CD4-positive, alpha-beta T cell treated with Interleukin-6 for 4 hours (primary cell): ENCODE measurements at regions not wholly inside any gene's neighbourhood (a gene's known extent, or its start where the extent isn't known, plus 50 kb on each side); places are given as distances from the start of the nearest gene placed in this dataset.
A peak's percentile ranks its signal among the peaks of the same experiment; 100 is the strongest.

Experiments used
- DNase-seq: peaks from one replicate; pipeline ENCODE4 v3.0.0-alpha.2; 2020; ENCODE audit warnings: mixed read lengths

GRCh38 chr11:11789735-11790369, 51.9 kb upstream of the USP47 start:
- peak; percentile 5 for DNase-seq

- no peak for DNase-seq
Observed at GRCh38 chr11:11788063-11788710, 53.6 kb upstream of the USP47 start.

GRCh38 chr11:11787305-11788062, 54.3 kb upstream of the USP47 start:
- DNase-seq, result peak; percentile 77

GRCh38 chr11:11786771-11787170, 55.0 kb upstream of the USP47 start:
- no peak for DNase-seq

- DNase-seq, result no peak
Observed at GRCh38 chr11:11786234-11786633, 55.5 kb upstream of the USP47 start.

- DNase-seq, result no peak
Observed at GRCh38 chr11:11782532-11783110, 59.2 kb upstream of the USP47 start.

- DNase-seq, result no peak
Observed at GRCh38 chr11:11780858-11781257, 60.9 kb upstream of the USP47 start.

- no peak for DNase-seq
Observed at GRCh38 chr11:11779975-11780374, 61.8 kb upstream of the USP47 start.

- no peak for DNase-seq
Observed at GRCh38 chr11:11777897-11778296, 63.9 kb upstream of the USP47 start.

GRCh38 chr11:11776714-11777113, 65.1 kb upstream of the USP47 start:
- no peak for DNase-seq

- DNase-seq, result no peak
Observed at GRCh38 chr11:11774928-11775327, 66.8 kb upstream of the USP47 start.

- no peak for DNase-seq
Observed at GRCh38 chr11:11772865-11773515, 68.8 kb upstream of the USP47 start.

GRCh38 chr11:11770921-11771486, 70.8 kb upstream of the USP47 start:
- no peak for DNase-seq

GRCh38 chr11:11770296-11770695, 71.5 kb upstream of the USP47 start:
- no peak for DNase-seq

GRCh38 chr11:11769782-11770181, 72.0 kb upstream of the USP47 start:
- no peak for DNase-seq

- no peak for DNase-seq
Observed at GRCh38 chr11:11769362-11769761, 72.4 kb upstream of the USP47 start.

- DNase-seq, result no peak
Observed at GRCh38 chr11:11764423-11764803, 77.4 kb upstream of the USP47 start.

- DNase-seq, result no peak
Observed at GRCh38 chr11:11763796-11764422, 77.9 kb upstream of the USP47 start.

GRCh38 chr11:11760838-11761237, 80.9 kb upstream of the USP47 start:
- no peak for DNase-seq

GRCh38 chr11:11758603-11759196, 83.1 kb upstream of the USP47 start:
- no peak for DNase-seq

GRCh38 chr11:11757909-11758308, 83.9 kb upstream of the USP47 start:
- no peak for DNase-seq

GRCh38 chr11:11756718-11757117, 85.1 kb upstream of the USP47 start:
- DNase-seq, result no peak
